GM18502 (cell line): ENCODE measurements at regions not wholly inside any gene's neighbourhood (a gene's known extent, or its start where the extent isn't known, plus 50 kb on each side); places are given as distances from the start of the nearest gene placed in this dataset.
"Not testable (repeated sequence)": the region's sequence is repeated elsewhere in the genome, so short reads cannot be mapped to it uniquely, and the experiment has no call there.

ENCODE experiments used
- ATAC-seq: cut with Tn5 transposase; IDR thresholded peaks from one replicate; pipeline ENCODE4 v1.9.1; 2021; ENCODE audit warnings: mild to moderate bottlenecking; ENCODE audit not compliant: unreplicated experiment, poor library complexity

- no peak for ATAC-seq
Observed at GRCh38 chr1:166740668-166741276, 98.5 kb upstream of the POGK start.

DNA sequence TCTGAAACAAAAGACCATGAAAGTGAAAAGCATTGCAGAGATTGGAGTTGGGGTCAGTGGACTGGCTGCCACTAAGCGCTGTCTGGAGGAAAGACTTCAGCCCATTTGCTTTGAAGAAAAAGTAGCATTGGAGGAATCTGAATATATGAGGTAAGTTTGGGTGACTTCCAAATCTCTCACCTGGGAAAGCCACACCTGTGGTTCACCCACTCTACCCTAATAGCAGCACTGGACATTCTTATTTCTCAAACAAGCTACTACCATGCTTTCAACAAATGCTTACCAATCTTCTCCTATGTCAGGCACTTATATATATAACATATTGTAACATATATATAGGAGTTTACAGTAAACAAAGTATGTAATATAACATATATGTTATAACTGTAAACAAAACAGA is 76.0 kb upstream of the POGK start:
- ATAC-seq = no peak

DNA sequence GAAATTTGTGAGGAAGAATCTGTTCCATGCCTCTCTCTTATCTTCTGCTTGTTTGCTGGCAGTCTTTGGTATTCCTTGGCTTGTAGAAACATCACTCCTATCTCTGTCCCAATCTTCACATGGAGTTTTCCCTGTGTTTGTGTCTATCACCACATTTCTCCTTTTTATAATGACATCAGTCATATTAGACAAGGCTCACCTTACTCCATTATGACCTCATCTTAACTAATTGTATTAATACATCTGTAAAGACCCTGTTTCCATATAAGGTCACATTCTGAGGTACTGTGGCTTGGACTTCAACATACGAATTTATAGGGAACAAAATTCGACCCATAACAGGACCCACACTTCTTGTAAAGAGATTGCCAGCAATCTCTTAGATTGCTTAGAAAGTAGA is 72.3 kb upstream of the POGK start:
- ATAC-seq = no peak

- not testable (repeated sequence) for ATAC-seq
Observed at GRCh38 chr1:166784646-166785045, 54.6 kb upstream of the POGK start.

- no peak for ATAC-seq
Observed at GRCh38 chr1:166785987-166786386, 53.3 kb upstream of the POGK start.

- ATAC-seq = no peak
Observed at GRCh38 chr1:166789286-166789685, 50.0 kb upstream of the POGK start.
